ENCODE measurements at regions not wholly inside any gene's neighbourhood (a gene's known extent, or its start where the extent isn't known, plus 50 kb on each side); places are given as distances from the start of the nearest gene placed in this dataset.

GRCh38 chr4:4921077-4921476, 61.6 kb downstream of the MSX1 start:
- Histone ChIP-seq H3K4me3 (ENCODE audit: insufficient read depth, low read depth, low read length) (no peak overlapping the region), H2AFZ (ENCODE audit: low read depth, low read length) (no peak overlapping the region), H3K4me1 (ENCODE audit: insufficient read depth, low read length) (no peaks in the 10 kb centered on the region), H3K9me3 (ENCODE audit: insufficient read depth, low read depth, low read length) (peaks cover 3% of the 10 kb centered on the region), H3K27me3 (ENCODE audit: insufficient read depth, low read length) (no peaks in the 10 kb centered on the region), H4K20me1 (ENCODE audit: insufficient read depth, low read length) (no peaks in the 10 kb centered on the region), H3K36me3 (ENCODE audit: insufficient read depth, low read length) (no peaks in the 10 kb centered on the region), H3K9ac (ENCODE audit: low read length) (no peak overlapping the region), H3K79me2 (ENCODE audit: insufficient read depth, low read length) (no peaks in the 10 kb centered on the region), H3K4me2 (ENCODE audit: low read length) (no peak overlapping the region), H3K27ac (ENCODE audit: low read depth, low read length) (no peak overlapping the region)
- peaks cover 9% of the 10 kb centered on the region for H3K9me3 Mint-ChIP-seq (ENCODE audit: unreplicated experiment)
- FAIRE-seq: no peak
- no peak for TF ChIP-seq EZH2 (IDR thresholded peaks at IDR 0.05; ENCODE audit: insufficient read depth, low read length)
- TF ChIP-seq CTCF (IDR thresholded peaks at IDR 0.05; ENCODE audit: insufficient read depth, low read depth, low read length): no peak
- no peak overlapping the region for H3K27ac Mint-ChIP-seq (ENCODE audit: unreplicated experiment)
- H3K36me3 Mint-ChIP-seq (ENCODE audit: low read depth, unreplicated experiment): no peaks in the 10 kb centered on the region
- H3K4me1 Mint-ChIP-seq (ENCODE audit: low read depth, unreplicated experiment): no peaks in the 10 kb centered on the region
- H3K4me3 Mint-ChIP-seq (ENCODE audit: unreplicated experiment): no peak overlapping the region
- peaks cover 50% of the 10 kb centered on the region for H3K27me3 Mint-ChIP-seq (ENCODE audit: low read depth, unreplicated experiment)
- no peak for DNase-seq (ENCODE audit: low read depth)

- Histone ChIP-seq H3K9me3 (ENCODE audit: insufficient read depth, low read depth, low read length) (peaks cover 3% of the 10 kb centered on the region), H3K4me1 (ENCODE audit: insufficient read depth, low read length) (no peaks in the 10 kb centered on the region), H3K27me3 (ENCODE audit: insufficient read depth, low read length) (no peaks in the 10 kb centered on the region), H3K27ac (ENCODE audit: low read depth, low read length) (no peak overlapping the region), H3K4me3 (ENCODE audit: insufficient read depth, low read depth, low read length) (no peak overlapping the region), H4K20me1 (ENCODE audit: insufficient read depth, low read length) (no peaks in the 10 kb centered on the region), H3K4me2 (ENCODE audit: low read length) (no peak overlapping the region), H3K36me3 (ENCODE audit: insufficient read depth, low read length) (no peaks in the 10 kb centered on the region), H2AFZ (ENCODE audit: low read depth, low read length) (no peak overlapping the region), H3K79me2 (ENCODE audit: insufficient read depth, low read length) (no peaks in the 10 kb centered on the region), H3K9ac (ENCODE audit: low read length) (no peak overlapping the region)
- Mint-ChIP-seq H3K27me3 (ENCODE audit: low read depth, unreplicated experiment) (peaks cover 57% of the 10 kb centered on the region), H3K36me3 (ENCODE audit: low read depth, unreplicated experiment) (no peaks in the 10 kb centered on the region), H3K4me3 (ENCODE audit: unreplicated experiment) (no peak overlapping the region), H3K27ac (ENCODE audit: unreplicated experiment) (no peak overlapping the region), H3K9me3 (ENCODE audit: unreplicated experiment) (peaks cover 10% of the 10 kb centered on the region), H3K4me1 (ENCODE audit: low read depth, unreplicated experiment) (no peaks in the 10 kb centered on the region)
- DNase-seq (ENCODE audit: low read depth) (no peak), FAIRE-seq (no peak)
- TF ChIP-seq CTCF (IDR thresholded peaks at IDR 0.05; ENCODE audit: insufficient read depth, low read depth, low read length) (no peak), EZH2 (IDR thresholded peaks at IDR 0.05; ENCODE audit: insufficient read depth, low read length) (no peak)
Measured at GRCh38 chr4:4922441-4922840, 63.0 kb downstream of the MSX1 start.

- Histone ChIP-seq H3K4me1 (ENCODE audit: insufficient read depth, low read length) (no peaks in the 10 kb centered on the region), H3K27me3 (ENCODE audit: insufficient read depth, low read length) (no peaks in the 10 kb centered on the region), H3K9me3 (ENCODE audit: insufficient read depth, low read depth, low read length) (peaks cover 3% of the 10 kb centered on the region), H3K4me3 (ENCODE audit: insufficient read depth, low read depth, low read length) (no peak overlapping the region), H3K27ac (ENCODE audit: low read depth, low read length) (no peak overlapping the region), H3K36me3 (ENCODE audit: insufficient read depth, low read length) (no peaks in the 10 kb centered on the region), H3K4me2 (ENCODE audit: low read length) (no peak overlapping the region), H2AFZ (ENCODE audit: low read depth, low read length) (no peak overlapping the region), H4K20me1 (ENCODE audit: insufficient read depth, low read length) (no peaks in the 10 kb centered on the region), H3K79me2 (ENCODE audit: insufficient read depth, low read length) (no peaks in the 10 kb centered on the region), H3K9ac (ENCODE audit: low read length) (no peak overlapping the region)
- peaks cover 10% of the 10 kb centered on the region for H3K9me3 Mint-ChIP-seq (ENCODE audit: unreplicated experiment)
- DNase-seq (ENCODE audit: low read depth): no peak
- no peaks in the 10 kb centered on the region for H3K4me1 Mint-ChIP-seq (ENCODE audit: low read depth, unreplicated experiment)
- TF ChIP-seq CTCF (IDR thresholded peaks at IDR 0.05; ENCODE audit: insufficient read depth, low read depth, low read length) (no peak), EZH2 (IDR thresholded peaks at IDR 0.05; ENCODE audit: insufficient read depth, low read length) (no peak)
- H3K4me3 Mint-ChIP-seq (ENCODE audit: unreplicated experiment): no peak overlapping the region
- no peak overlapping the region for H3K27ac Mint-ChIP-seq (ENCODE audit: unreplicated experiment)
- H3K27me3 Mint-ChIP-seq (ENCODE audit: low read depth, unreplicated experiment): peaks cover 60% of the 10 kb centered on the region
- no peaks in the 10 kb centered on the region for H3K36me3 Mint-ChIP-seq (ENCODE audit: low read depth, unreplicated experiment)
- FAIRE-seq: no peak
Measured at GRCh38 chr4:4923201-4923600, 63.7 kb downstream of the MSX1 start.
